ENCODE measurements at regions not wholly inside any gene's neighbourhood (a gene's known extent, or its start where the extent isn't known, plus 50 kb on each side); places are given as distances from the start of the nearest gene placed in this dataset.

GRCh38 chr15:95538693-95539092 lies 791.8 kb upstream of the NR2F2 start:
- no peak for TF ChIP-seq CTCF (IDR thresholded peaks at IDR 0.05; ENCODE audit: low read depth, low read length)
- H3K4me3 ChIP-seq (ENCODE audit: low read depth, low read length), result no peak overlapping the region

GRCh38 chr15:95541301-95541700 lies 789.2 kb upstream of the NR2F2 start:
- TF ChIP-seq CTCF (IDR thresholded peaks at IDR 0.05; ENCODE audit: low read depth, low read length), result no peak
- no peak overlapping the region for H3K4me3 ChIP-seq (ENCODE audit: low read depth, low read length)

GRCh38 chr15:95549168-95549738 lies 781.2 kb upstream of the NR2F2 start:
- H3K4me3 ChIP-seq (ENCODE audit: low read depth, low read length), result no peak overlapping the region
- no peak for TF ChIP-seq CTCF (IDR thresholded peaks at IDR 0.05; ENCODE audit: low read depth, low read length)

DNA sequence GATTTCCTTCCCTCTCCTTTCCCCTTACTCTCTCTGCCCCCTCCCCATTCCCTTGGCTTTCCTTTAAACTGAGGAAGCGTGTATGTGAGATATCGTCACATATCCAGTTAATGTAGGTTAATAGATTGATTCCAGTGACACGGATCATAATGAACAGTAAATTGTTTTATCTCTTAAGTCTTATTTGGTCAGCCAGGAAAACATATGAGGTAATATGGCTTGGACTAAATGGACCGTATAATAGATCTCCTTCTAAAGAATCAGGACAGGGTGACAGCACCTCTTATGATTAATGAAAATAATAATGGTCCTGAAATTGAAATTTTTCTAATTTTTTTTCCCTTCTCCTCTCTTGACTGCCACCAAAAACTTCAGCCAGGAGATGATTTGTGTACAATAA lies 779.8 kb upstream of the NR2F2 start:
- no peak overlapping the region for H3K4me3 ChIP-seq (ENCODE audit: low read depth, low read length)
- TF ChIP-seq CTCF (IDR thresholded peaks at IDR 0.05; ENCODE audit: low read depth, low read length), result no peak

DNA sequence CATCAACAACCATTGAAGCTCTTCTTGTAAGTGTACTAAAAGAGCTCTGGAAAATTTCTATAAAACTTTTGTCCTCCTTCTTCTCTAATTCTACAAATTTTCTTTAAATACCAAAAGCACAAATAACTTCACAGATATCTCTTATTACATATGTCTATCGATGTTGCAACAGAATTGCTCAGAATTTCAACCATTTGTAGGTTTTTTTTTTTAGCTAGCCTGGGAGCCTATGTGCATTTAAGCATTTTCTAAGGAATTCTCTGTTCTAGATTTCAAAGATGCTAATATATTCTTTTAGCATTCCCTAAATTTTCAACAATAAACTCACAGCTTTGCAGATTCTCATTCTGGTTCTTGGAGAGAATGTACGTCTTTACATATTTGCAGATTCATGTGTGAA lies 774.3 kb upstream of the NR2F2 start:
- no peak for TF ChIP-seq CTCF (IDR thresholded peaks at IDR 0.05; ENCODE audit: low read depth, low read length)
- no peak overlapping the region for H3K4me3 ChIP-seq (ENCODE audit: low read depth, low read length)

GRCh38 chr15:95556866-95557225 lies 773.7 kb upstream of the NR2F2 start:
- TF ChIP-seq CTCF (IDR thresholded peaks at IDR 0.05; ENCODE audit: low read depth, low read length), result no peak
- no peak overlapping the region for H3K4me3 ChIP-seq (ENCODE audit: low read depth, low read length)

- no peak for TF ChIP-seq CTCF (IDR thresholded peaks at IDR 0.05; ENCODE audit: low read depth, low read length)
- H3K4me3 ChIP-seq (ENCODE audit: low read depth, low read length), result no peak overlapping the region
Measured at GRCh38 chr15:95557226-95558046, 773.1 kb upstream of the NR2F2 start.
